Neuron (in vitro differentiated cells): ENCODE measurements at regions not wholly inside any gene's neighbourhood (a gene's known extent, or its start where the extent isn't known, plus 50 kb on each side); places are given as distances from the start of the nearest gene placed in this dataset.
"Not testable (repeated sequence)": the region's sequence is repeated elsewhere in the genome, so short reads cannot be mapped to it uniquely, and the experiment has no call there.

Source experiments
- H2AFZ ChIP-seq: one replicate; pipeline ENCODE4 v1.6.1; 2013; ENCODE audit warnings: low read depth, mild to moderate bottlenecking, inconsistent platforms, low read length, moderate library complexity
- H3K27me3 ChIP-seq: one replicate; pipeline ENCODE4 v1.6.1; 2013; ENCODE audit warnings: low read length; ENCODE audit not compliant: insufficient read depth
- H3K36me3 ChIP-seq: one replicate; pipeline ENCODE4 v1.6.1; 2013; ENCODE audit warnings: low read length; ENCODE audit not compliant: insufficient read depth
- H3K4me1 ChIP-seq: one replicate; pipeline ENCODE4 v1.6.1; 2013; ENCODE audit warnings: low read length; ENCODE audit not compliant: insufficient read depth
- H3K4me3 ChIP-seq: 2 replicates; pipeline ENCODE4 v1.5.1; 2013; ENCODE audit warnings: mild to moderate bottlenecking, low read length, moderate library complexity
- H3K9me3 ChIP-seq: one replicate; pipeline ENCODE4 v1.6.1; 2013; ENCODE audit warnings: low read length

- no peaks in the 10 kb centered on the region for H3K9me3 ChIP-seq
- no peak overlapping the region for H3K4me3 ChIP-seq
- H3K36me3 ChIP-seq: no peaks in the 10 kb centered on the region
- H3K4me1 ChIP-seq: peaks cover 8% of the 10 kb centered on the region
- no peaks in the 10 kb centered on the region for H3K27me3 ChIP-seq
- H2AFZ ChIP-seq: no peak overlapping the region
These were observed 182.9 kb upstream of the SLC38A2 start for GRCh38 chr12:46555406-46555852.

GRCh38 chr12:46554460-46554859 is 181.9 kb upstream of the SLC38A2 start:
- H2AFZ ChIP-seq: no peak overlapping the region

GRCh38 chr12:46553911-46554310 is 181.3 kb upstream of the SLC38A2 start:
- Histone ChIP-seq H3K27me3 (no peaks in the 10 kb centered on the region), H3K36me3 (no peaks in the 10 kb centered on the region), H2AFZ (no peak overlapping the region), H3K4me1 (peaks cover 8% of the 10 kb centered on the region), H3K9me3 (no peaks in the 10 kb centered on the region), H3K4me3 (no peak overlapping the region)

More at GRCh38 chr12:46554460-46554859, 181.9 kb upstream of the SLC38A2 start:
- Histone ChIP-seq H3K27me3 (no peaks in the 10 kb centered on the region), H3K9me3 (no peaks in the 10 kb centered on the region), H3K36me3 (no peaks in the 10 kb centered on the region), H3K4me1 (peaks cover 8% of the 10 kb centered on the region), H3K4me3 (no peak overlapping the region)

- Histone ChIP-seq H3K36me3 (no peaks in the 10 kb centered on the region), H3K4me3 (no peak overlapping the region), H3K27me3 (no peaks in the 10 kb centered on the region), H2AFZ (no peak overlapping the region), H3K4me1 (peaks cover 8% of the 10 kb centered on the region), H3K9me3 (no peaks in the 10 kb centered on the region)
These were observed 180.7 kb upstream of the SLC38A2 start for GRCh38 chr12:46553266-46553665.

GRCh38 chr12:46550266-46550879 is 177.8 kb upstream of the SLC38A2 start:
- Histone ChIP-seq H3K4me3 (no peak overlapping the region), H3K27me3 (no peaks in the 10 kb centered on the region), H3K9me3 (no peaks in the 10 kb centered on the region), H3K36me3 (no peaks in the 10 kb centered on the region), H3K4me1 (no peaks in the 10 kb centered on the region), H2AFZ (no peak overlapping the region)

GRCh38 chr12:46549527-46550265 is 177.1 kb upstream of the SLC38A2 start:
- Histone ChIP-seq H2AFZ (no peak overlapping the region), H3K4me1 (no peaks in the 10 kb centered on the region), H3K36me3 (no peaks in the 10 kb centered on the region), H3K9me3 (no peaks in the 10 kb centered on the region), H3K4me3 (no peak overlapping the region), H3K27me3 (no peaks in the 10 kb centered on the region)

GRCh38 chr12:46548605-46549071 is 176.1 kb upstream of the SLC38A2 start:
- H3K9me3 ChIP-seq: no peaks in the 10 kb centered on the region
- H3K4me3 ChIP-seq: no peak overlapping the region
- no peak overlapping the region for H2AFZ ChIP-seq
- H3K4me1 ChIP-seq: no peaks in the 10 kb centered on the region
- no peaks in the 10 kb centered on the region for H3K36me3 ChIP-seq
- H3K27me3 ChIP-seq: no peaks in the 10 kb centered on the region

- H3K9me3 ChIP-seq: no peaks in the 10 kb centered on the region
- H3K27me3 ChIP-seq: no peaks in the 10 kb centered on the region
- no peaks in the 10 kb centered on the region for H3K4me1 ChIP-seq
- H3K36me3 ChIP-seq: no peaks in the 10 kb centered on the region
- no peak overlapping the region for H2AFZ ChIP-seq
- H3K4me3 ChIP-seq: no peak overlapping the region
These were observed 175.1 kb upstream of the SLC38A2 start for GRCh38 chr12:46547421-46548354.

- no peak overlapping the region for H3K4me3 ChIP-seq
- no peaks in the 10 kb centered on the region for H3K9me3 ChIP-seq
- H3K4me1 ChIP-seq: no peaks in the 10 kb centered on the region
- H3K27me3 ChIP-seq: no peaks in the 10 kb centered on the region
- no peak overlapping the region for H2AFZ ChIP-seq
- H3K36me3 ChIP-seq: no peaks in the 10 kb centered on the region
These were observed 174.2 kb upstream of the SLC38A2 start for GRCh38 chr12:46546634-46547273.

- not testable (repeated sequence) for H3K27me3 ChIP-seq, H3K4me3 ChIP-seq, H3K36me3 ChIP-seq, H3K9me3 ChIP-seq, H2AFZ ChIP-seq, H3K4me1 ChIP-seq
These were observed 170.8 kb upstream of the SLC38A2 start for GRCh38 chr12:46543378-46543795.

- Histone ChIP-seq H3K4me3 (no peak overlapping the region), H3K4me1 (no peaks in the 10 kb centered on the region), H3K9me3 (no peaks in the 10 kb centered on the region), H2AFZ (no peak overlapping the region), H3K36me3 (no peaks in the 10 kb centered on the region), H3K27me3 (no peaks in the 10 kb centered on the region)
These were observed 166.4 kb upstream of the SLC38A2 start for GRCh38 chr12:46538976-46539375.

GRCh38 chr12:46537387-46537955 is 164.9 kb upstream of the SLC38A2 start:
- Histone ChIP-seq H3K9me3 (no peaks in the 10 kb centered on the region), H3K36me3 (no peaks in the 10 kb centered on the region), H2AFZ (no peak overlapping the region), H3K27me3 (no peaks in the 10 kb centered on the region), H3K4me1 (no peaks in the 10 kb centered on the region), H3K4me3 (no peak overlapping the region)
